Loucy (cell line): ENCODE measurements at regions not wholly inside any gene's neighbourhood (a gene's known extent, or its start where the extent isn't known, plus 50 kb on each side); places are given as distances from the start of the nearest gene placed in this dataset.

ENCODE experiments used
- H2AFZ ChIP-seq: fragments of 200-600 bp; sonication (generic); 2 replicates; pipeline ENCODE4 v1.6.0; 2016; ENCODE audit warnings: antibody characterized with exemption, mild to moderate bottlenecking, low read length, moderate library complexity
- H3F3A ChIP-seq: fragments of 200-600 bp; 2 replicates; pipeline ENCODE4 v1.6.0; 2016; ENCODE audit warnings: antibody characterized with exemption, low read depth, mild to moderate bottlenecking
- H3K27me3 ChIP-seq: fragments of 200-600 bp; sonication (generic); 2 replicates; pipeline ENCODE4 v1.6.1; 2014; ENCODE audit warnings: low read length, mild to moderate bottlenecking; ENCODE audit not compliant: insufficient read depth, poor library complexity, severe bottlenecking
- H3K36me3 ChIP-seq: fragments of 200-600 bp; sonication (generic); 2 replicates; pipeline ENCODE4 v1.6.1; 2016; ENCODE audit warnings: low read length; ENCODE audit not compliant: insufficient read depth
- H3K4me1 ChIP-seq: fragments of 200-600 bp; sonication (generic); 2 replicates; pipeline ENCODE4 v1.5.1; 2014; ENCODE audit warnings: low read length, mild to moderate bottlenecking; ENCODE audit not compliant: insufficient read depth, poor library complexity, severe bottlenecking
- H3K4me2 ChIP-seq: fragments of 200-600 bp; sonication (generic); 2 replicates; pipeline ENCODE4 v1.6.0; 2014; ENCODE audit warnings: antibody characterized with exemption, low read length, low read depth, mild to moderate bottlenecking; ENCODE audit not compliant: poor library complexity, severe bottlenecking
- H3K4me3 ChIP-seq: fragments of 200-600 bp; sonication (generic); 2 replicates; pipeline ENCODE4 v1.5.1; 2014; ENCODE audit warnings: low read length, mild to moderate bottlenecking, mixed read lengths; ENCODE audit not compliant: poor library complexity, severe bottlenecking
- H3K79me2 ChIP-seq: fragments of 200-600 bp; sonication (generic); 2 replicates; pipeline ENCODE4 v1.6.1; 2014; ENCODE audit warnings: low read length; ENCODE audit not compliant: insufficient read depth
- H3K9ac ChIP-seq: fragments of 200-600 bp; sonication (generic); 2 replicates; pipeline ENCODE4 v1.6.0; 2014; ENCODE audit warnings: mild to moderate bottlenecking, low read depth, low read length, moderate library complexity; ENCODE audit not compliant: poor library complexity, severe bottlenecking
- H3K9me2 ChIP-seq: fragments of 200-600 bp; sonication (generic); replicated peaks from 2 replicates; pipeline ENCODE4 v1.6.1; 2016; ENCODE audit warnings: low read depth, low read length, mixed read lengths
- H3K9me3 ChIP-seq: fragments of 200-600 bp; sonication (generic); 2 replicates; pipeline ENCODE4 v1.6.1; 2014; ENCODE audit warnings: mild to moderate bottlenecking, antibody characterized with exemption, low read length, low read depth; ENCODE audit not compliant: insufficient read depth
- H4K20me1 ChIP-seq: fragments of 200-600 bp; sonication (generic); 2 replicates; pipeline ENCODE4 v1.6.0; 2014; ENCODE audit warnings: antibody characterized with exemption, low read length, mild to moderate bottlenecking; ENCODE audit not compliant: insufficient read depth, poor library complexity, severe bottlenecking
- EZH2phosphoT487 ChIP-seq: fragments of 200-600 bp; IDR thresholded peaks from 2 replicates; pipeline ENCODE4 v1.6.1; 2018; ENCODE audit warnings: antibody characterized with exemption, mild to moderate bottlenecking, moderate library complexity, borderline replicate concordance
- TF ChIP-seq, protein P1 (sequence below): fragments of 200-600 bp; sonication (generic); conservative IDR thresholded peaks from 2 replicates; pipeline ENCODE4 v1.5.1; 2014; ENCODE audit warnings: mild to moderate bottlenecking, antibody characterized with exemption, low read length

DNA sequence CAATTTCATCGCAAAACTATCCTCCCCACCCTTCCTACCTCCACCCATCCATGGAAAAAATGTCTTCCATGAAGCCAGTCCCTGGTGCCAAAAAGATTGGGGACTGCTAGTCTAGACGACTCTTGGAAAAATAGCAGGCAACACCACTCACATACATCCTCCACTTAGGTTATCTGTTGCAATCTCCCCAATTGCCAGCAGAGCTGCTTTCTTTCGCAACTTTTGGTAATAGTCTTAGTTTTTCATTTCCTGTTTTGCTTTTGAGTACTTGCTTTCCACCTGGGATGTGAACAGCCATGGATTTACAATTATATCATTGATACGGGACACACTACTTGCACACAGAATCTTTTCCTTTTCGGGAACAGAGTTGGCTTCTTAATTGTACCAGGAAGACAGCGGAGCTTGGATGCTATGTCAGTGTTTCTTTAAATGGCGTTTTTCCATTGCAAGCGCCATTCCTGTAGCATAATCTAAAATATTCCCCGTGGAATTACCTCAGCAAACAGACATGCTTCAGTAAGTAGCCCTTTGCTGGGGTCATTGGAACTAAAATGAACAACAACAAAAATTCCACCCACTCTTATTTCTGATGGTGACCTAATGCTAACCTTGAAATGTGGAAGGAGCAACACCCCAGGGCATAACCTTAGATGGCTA, 183.3 kb upstream of the ADGRL2 start:
- no peak for TF ChIP-seq EZH2phosphoT487
- TF ChIP-seq, protein P1, sequence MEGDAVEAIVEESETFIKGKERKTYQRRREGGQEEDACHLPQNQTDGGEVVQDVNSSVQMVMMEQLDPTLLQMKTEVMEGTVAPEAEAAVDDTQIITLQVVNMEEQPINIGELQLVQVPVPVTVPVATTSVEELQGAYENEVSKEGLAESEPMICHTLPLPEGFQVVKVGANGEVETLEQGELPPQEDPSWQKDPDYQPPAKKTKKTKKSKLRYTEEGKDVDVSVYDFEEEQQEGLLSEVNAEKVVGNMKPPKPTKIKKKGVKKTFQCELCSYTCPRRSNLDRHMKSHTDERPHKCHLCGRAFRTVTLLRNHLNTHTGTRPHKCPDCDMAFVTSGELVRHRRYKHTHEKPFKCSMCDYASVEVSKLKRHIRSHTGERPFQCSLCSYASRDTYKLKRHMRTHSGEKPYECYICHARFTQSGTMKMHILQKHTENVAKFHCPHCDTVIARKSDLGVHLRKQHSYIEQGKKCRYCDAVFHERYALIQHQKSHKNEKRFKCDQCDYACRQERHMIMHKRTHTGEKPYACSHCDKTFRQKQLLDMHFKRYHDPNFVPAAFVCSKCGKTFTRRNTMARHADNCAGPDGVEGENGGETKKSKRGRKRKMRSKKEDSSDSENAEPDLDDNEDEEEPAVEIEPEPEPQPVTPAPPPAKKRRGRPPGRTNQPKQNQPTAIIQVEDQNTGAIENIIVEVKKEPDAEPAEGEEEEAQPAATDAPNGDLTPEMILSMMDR: no peak
- Histone ChIP-seq H3F3A (no peaks in the 10 kb centered on the region), H3K79me2 (no peaks in the 10 kb centered on the region), H3K9me3 (no peaks in the 10 kb centered on the region), H4K20me1 (no peaks in the 10 kb centered on the region), H2AFZ (no peak overlapping the region), H3K36me3 (no peaks in the 10 kb centered on the region), H3K27me3 (no peaks in the 10 kb centered on the region), H3K9ac (no peak overlapping the region), H3K4me1 (no peaks in the 10 kb centered on the region), H3K4me2 (no peak overlapping the region), H3K4me3 (no peak overlapping the region), H3K9me2 (no peaks in the 10 kb centered on the region)

DNA sequence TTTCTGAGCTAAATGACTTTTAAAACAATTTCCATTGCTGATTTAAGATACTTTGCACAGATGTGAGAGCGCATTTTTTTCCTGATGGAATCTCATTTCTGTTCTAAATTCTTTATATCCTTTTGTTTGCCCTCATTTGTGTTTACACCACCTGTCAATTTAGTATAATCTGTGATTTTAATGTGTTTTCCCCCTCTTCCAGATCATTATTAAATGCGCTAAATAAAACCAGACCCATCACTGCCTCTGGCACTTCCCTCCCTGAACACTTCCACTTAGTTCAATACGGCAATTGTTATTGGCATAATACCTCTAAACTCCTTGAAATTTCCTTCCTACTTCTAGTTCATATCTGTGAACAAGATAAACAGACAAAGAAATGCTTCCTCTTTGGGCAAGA, 186.9 kb upstream of the ADGRL2 start:
- Histone ChIP-seq H4K20me1 (no peaks in the 10 kb centered on the region), H3K4me3 (no peak overlapping the region), H3K9me3 (no peaks in the 10 kb centered on the region), H3K36me3 (no peaks in the 10 kb centered on the region), H3K4me1 (no peaks in the 10 kb centered on the region), H3F3A (no peaks in the 10 kb centered on the region), H3K9ac (no peak overlapping the region), H3K4me2 (no peak overlapping the region), H2AFZ (no peak overlapping the region), H3K27me3 (no peaks in the 10 kb centered on the region), H3K9me2 (no peaks in the 10 kb centered on the region), H3K79me2 (no peaks in the 10 kb centered on the region)
- TF ChIP-seq, protein P1: no peak
- TF ChIP-seq EZH2phosphoT487: no peak

DNA sequence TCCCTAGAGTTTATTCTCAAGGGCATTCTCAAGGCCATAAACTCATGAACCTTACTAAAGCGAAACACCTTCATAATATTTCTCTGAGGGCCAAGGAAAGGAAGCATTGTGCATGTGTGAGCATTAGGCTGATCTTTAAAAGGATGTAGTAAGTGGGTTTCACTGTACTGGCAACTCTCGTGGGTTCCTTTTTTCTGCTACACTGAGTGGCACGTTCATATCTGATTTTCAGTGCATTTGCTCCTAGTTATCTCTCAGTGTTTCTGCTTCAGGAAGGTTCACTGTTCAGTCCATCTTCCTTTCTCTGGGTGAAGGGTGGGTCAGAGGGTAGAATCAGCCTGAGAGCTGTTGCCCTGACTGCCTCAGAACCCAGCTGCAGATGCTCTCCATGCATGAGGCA, 192.8 kb upstream of the ADGRL2 start:
- TF ChIP-seq, protein P1: no peak
- no peak for TF ChIP-seq EZH2phosphoT487

More for the DNA sequence above, 192.8 kb upstream of the ADGRL2 start:
- no peak overlapping the region for H3K4me2 ChIP-seq
- no peak overlapping the region for H3K9ac ChIP-seq
- no peaks in the 10 kb centered on the region for H4K20me1 ChIP-seq
- H3K36me3 ChIP-seq: no peaks in the 10 kb centered on the region
- H2AFZ ChIP-seq: no peak overlapping the region
- no peaks in the 10 kb centered on the region for H3K9me2 ChIP-seq
- H3F3A ChIP-seq: no peaks in the 10 kb centered on the region
- no peak overlapping the region for H3K4me3 ChIP-seq
- no peaks in the 10 kb centered on the region for H3K4me1 ChIP-seq
- no peaks in the 10 kb centered on the region for H3K9me3 ChIP-seq
- H3K79me2 ChIP-seq: no peaks in the 10 kb centered on the region
- no peaks in the 10 kb centered on the region for H3K27me3 ChIP-seq
